EH (cell line): ENCODE measurements at regions not wholly inside any gene's neighbourhood (a gene's known extent, or its start where the extent isn't known, plus 50 kb on each side); places are given as distances from the start of the nearest gene placed in this dataset.

Experiments
- DNase-seq: peaks from one replicate; pipeline ENCODE4 v3.0.0-alpha.2; 2015; ENCODE audit warnings: low read depth

GRCh38 chr6:108734271-108734922, 113.8 kb upstream of the ARMC2 start:
- no peak for DNase-seq

- DNase-seq = no peak
Measured at GRCh38 chr6:108735310-108736001, 112.8 kb upstream of the ARMC2 start.

- no peak for DNase-seq
Measured at GRCh38 chr6:108736002-108736361, 112.2 kb upstream of the ARMC2 start.

- DNase-seq = peak; percentile 92
Measured at GRCh38 chr6:108736832-108737231, 111.4 kb upstream of the ARMC2 start.

- DNase-seq = peak; percentile 95
Measured at GRCh38 chr6:108737594-108738546, 110.4 kb upstream of the ARMC2 start.

- no peak for DNase-seq
Measured at GRCh38 chr6:108738684-108739416, 109.4 kb upstream of the ARMC2 start.

- DNase-seq = peak; percentile 19
Measured at GRCh38 chr6:108739496-108740330, 108.5 kb upstream of the ARMC2 start.

- no peak for DNase-seq
Measured at GRCh38 chr6:108741331-108741989, 106.8 kb upstream of the ARMC2 start.

GRCh38 chr6:108742041-108742440, 106.2 kb upstream of the ARMC2 start:
- no peak for DNase-seq

- no peak for DNase-seq
Measured at GRCh38 chr6:108744244-108744972, 103.8 kb upstream of the ARMC2 start.

- no peak for DNase-seq
Measured at GRCh38 chr6:108744996-108745395, 103.2 kb upstream of the ARMC2 start.

GRCh38 chr6:108745664-108746336, 102.4 kb upstream of the ARMC2 start:
- no peak for DNase-seq

GRCh38 chr6:108746366-108746765, 101.9 kb upstream of the ARMC2 start:
- DNase-seq = no peak

- DNase-seq = no peak
Measured at GRCh38 chr6:108746836-108747575, 101.2 kb upstream of the ARMC2 start.

GRCh38 chr6:108748055-108748454, 100.2 kb upstream of the ARMC2 start:
- DNase-seq = peak; percentile 38

- DNase-seq = no peak
Measured at GRCh38 chr6:108748959-108749358, 99.3 kb upstream of the ARMC2 start.

- DNase-seq = peak; percentile 32
Measured at GRCh38 chr6:108750801-108751200, 97.4 kb upstream of the ARMC2 start.

- DNase-seq = no peak
Measured at GRCh38 chr6:108751282-108751681, 96.9 kb upstream of the ARMC2 start.
